Gastroesophageal sphincter (tissue), 4 donors: ENCODE measurements at regions not wholly inside any gene's neighbourhood (a gene's known extent, or its start where the extent isn't known, plus 50 kb on each side); places are given as distances from the start of the nearest gene placed in this dataset.

Experiments
- ATAC-seq: fragments of 150-250 bp; one replicate; pipeline ENCODE4 v1.9.1; 2016; ENCODE audit warnings: mild to moderate bottlenecking, moderate library complexity
- H3K27ac ChIP-seq, 4 donors: fragments of 200-600 bp; sonication (generic) in 3 of 4; 1 replicate in 3 of 4; 2 replicates in 1 of 4; pipeline ENCODE4 v1.5.1; 2016 to 2019
- H3K27me3 ChIP-seq: fragments of 200-600 bp; sonication (generic); one replicate; pipeline ENCODE4 v1.5.1; 2019
- H3K36me3 ChIP-seq, 2 donors: fragments of 200-600 bp; sonication (generic); one replicate each; pipeline ENCODE4 v1.5.1; 2019; ENCODE audit warnings: control low read depth in 1 of 2
- H3K4me1 ChIP-seq, 3 donors: fragments of 200-600 bp; sonication (generic); 1 replicate in 2 of 3; 2 replicates in 1 of 3; pipeline ENCODE4 v1.5.1; 2016 to 2019; ENCODE audit warnings: control low read depth in 2 of 3
- H3K4me3 ChIP-seq, 2 donors: fragments of 200-600 bp; sonication (generic); one replicate each; pipeline ENCODE4 v1.5.1; 2019; ENCODE audit warnings: mild to moderate bottlenecking in 1 of 2, moderate library complexity in 1 of 2
- H3K9me3 ChIP-seq, 3 donors: fragments of 200-600 bp; sonication (generic); one replicate each; pipeline ENCODE4 v1.5.1; 2017 to 2019; ENCODE audit warnings: control low read depth in 2 of 3
- EP300 ChIP-seq: sonication (generic); formaldehyde crosslinking; IDR thresholded peaks from one replicate; pipeline ENCODE4 v1.6.1; 2017; ENCODE audit warnings: antibody characterized with exemption, mild to moderate bottlenecking
- POLR2A ChIP-seq, 2 donors: fragments of 450-650 bp; IDR thresholded peaks; one replicate each; pipeline ENCODE4 v1.6.1; 2017; ENCODE audit warnings: antibody characterized with exemption in 2 of 2, mild to moderate bottlenecking in 2 of 2, moderate library complexity in 1 of 2
- POLR2AphosphoS5 ChIP-seq: sonication (generic); formaldehyde crosslinking; IDR thresholded peaks from one replicate; pipeline ENCODE4 v1.6.1; 2017; ENCODE audit warnings: antibody characterized with exemption
- WGBS, 2 donors: methylation state at CpG; one replicate each; pipeline ENCODE4 v1.1.5; 2018; ENCODE audit warnings: low coverage in 1 of 2; 5-methylcytosine and 5-hydroxymethylcytosine counted together
- TF ChIP-seq, protein P1 (sequence below), 4 experiments: fragments of 200-600 bp in 2 of 4; fragments of 450-650 bp in 2 of 4; sonication (generic) in 1 of 4; IDR thresholded peaks; one replicate each; pipeline ENCODE4 v1.5.1; 2017 to 2019; ENCODE audit warnings: antibody characterized with exemption in 4 of 4, mild to moderate bottlenecking in 2 of 4, moderate library complexity in 2 of 4

DNA sequence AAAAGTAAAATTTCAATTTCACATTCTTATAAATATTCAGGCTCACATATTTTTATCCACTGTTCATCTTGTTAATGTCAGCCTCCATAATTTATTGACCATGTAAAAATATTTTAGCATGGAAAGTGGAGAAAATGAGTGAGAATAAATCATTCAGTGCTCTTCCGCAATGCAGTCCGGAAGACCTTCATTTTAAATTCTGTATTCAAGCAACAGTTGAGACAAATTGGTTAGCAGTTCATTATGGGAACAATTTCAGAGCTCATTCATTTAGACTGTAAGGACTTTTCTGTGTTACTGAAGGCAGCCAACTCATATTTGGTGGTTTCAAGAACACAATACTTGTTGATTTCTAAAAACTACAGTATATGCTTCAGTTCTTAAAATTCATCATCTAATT lies 97.8 kb downstream of the TYW3 start:
- 78 to 88% methylated on average over 2 of the region's 2 CpGs for WGBS, 2 donors

DNA sequence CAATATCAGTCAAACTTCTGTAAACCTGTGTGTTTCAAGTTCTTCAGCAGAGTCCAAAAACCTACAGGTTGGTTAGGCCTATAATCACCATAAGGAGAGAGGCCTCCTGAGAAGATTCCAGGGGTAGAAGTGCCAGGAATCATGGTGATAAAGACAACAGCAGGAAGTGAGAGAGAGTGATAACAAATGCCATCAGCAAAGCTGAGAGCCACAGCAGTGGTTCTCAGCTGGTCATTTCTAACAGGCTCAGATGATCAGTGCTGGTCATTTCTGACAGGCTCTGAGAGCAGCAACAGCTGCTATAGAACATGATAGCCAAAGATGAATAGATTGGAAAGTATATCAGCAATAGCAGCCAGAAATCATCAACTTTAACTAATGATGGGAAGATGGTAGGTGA lies 101.3 kb downstream of the TYW3 start:
- Histone ChIP-seq H3K27ac (no peak overlapping the region), H3K4me1 (no peaks in the 10 kb centered on the region), H3K9me3 (no peaks in the 10 kb centered on the region), H3K4me3 (no peak overlapping the region), H3K36me3 (no peaks in the 10 kb centered on the region), H3K27me3 (no peaks in the 10 kb centered on the region)
- ATAC-seq: no peak
- TF ChIP-seq, protein P1, sequence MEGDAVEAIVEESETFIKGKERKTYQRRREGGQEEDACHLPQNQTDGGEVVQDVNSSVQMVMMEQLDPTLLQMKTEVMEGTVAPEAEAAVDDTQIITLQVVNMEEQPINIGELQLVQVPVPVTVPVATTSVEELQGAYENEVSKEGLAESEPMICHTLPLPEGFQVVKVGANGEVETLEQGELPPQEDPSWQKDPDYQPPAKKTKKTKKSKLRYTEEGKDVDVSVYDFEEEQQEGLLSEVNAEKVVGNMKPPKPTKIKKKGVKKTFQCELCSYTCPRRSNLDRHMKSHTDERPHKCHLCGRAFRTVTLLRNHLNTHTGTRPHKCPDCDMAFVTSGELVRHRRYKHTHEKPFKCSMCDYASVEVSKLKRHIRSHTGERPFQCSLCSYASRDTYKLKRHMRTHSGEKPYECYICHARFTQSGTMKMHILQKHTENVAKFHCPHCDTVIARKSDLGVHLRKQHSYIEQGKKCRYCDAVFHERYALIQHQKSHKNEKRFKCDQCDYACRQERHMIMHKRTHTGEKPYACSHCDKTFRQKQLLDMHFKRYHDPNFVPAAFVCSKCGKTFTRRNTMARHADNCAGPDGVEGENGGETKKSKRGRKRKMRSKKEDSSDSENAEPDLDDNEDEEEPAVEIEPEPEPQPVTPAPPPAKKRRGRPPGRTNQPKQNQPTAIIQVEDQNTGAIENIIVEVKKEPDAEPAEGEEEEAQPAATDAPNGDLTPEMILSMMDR (IDR thresholded peaks at IDR 0.05): no peak
- TF ChIP-seq EP300 (no peak), POLR2AphosphoS5 (no peak), POLR2A (IDR thresholded peaks at IDR 0.05) (no peak)

More for the DNA sequence above, 97.8 kb downstream of the TYW3 start:
- Histone ChIP-seq H3K9me3 (no peaks in the 10 kb centered on the region), H3K27ac (no peak overlapping the region), H3K4me3 (no peak overlapping the region), H3K36me3 (no peaks in the 10 kb centered on the region), H3K4me1 (no peaks in the 10 kb centered on the region), H3K27me3 (no peaks in the 10 kb centered on the region)
- ATAC-seq: no peak
- TF ChIP-seq POLR2A (IDR thresholded peaks at IDR 0.05): no peak
- TF ChIP-seq, protein P1 (IDR thresholded peaks at IDR 0.05): no peak
- no peak for TF ChIP-seq POLR2AphosphoS5
- no peak for TF ChIP-seq EP300

DNA sequence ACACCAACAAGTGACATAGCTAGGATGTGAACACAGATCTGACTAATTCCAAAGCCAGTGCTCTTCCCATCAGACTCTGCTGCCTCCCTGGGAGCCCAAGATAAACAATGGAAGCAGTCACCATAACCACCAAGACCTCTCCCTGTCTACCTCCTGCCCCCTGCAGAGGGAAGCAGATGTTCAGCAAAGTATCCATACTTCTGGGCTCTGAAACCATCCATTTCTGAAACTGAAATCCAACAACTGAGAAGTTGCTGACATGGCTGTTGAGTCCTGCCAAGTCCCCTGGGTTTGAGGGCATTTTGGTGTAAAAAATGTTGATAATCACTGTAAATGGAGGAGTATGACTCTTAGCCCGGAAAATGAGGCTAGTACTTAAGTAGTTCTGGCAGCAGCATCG lies 102.1 kb downstream of the TYW3 start:
- H3K9me3 ChIP-seq: no peaks in the 10 kb centered on the region
- no peak overlapping the region for H3K4me3 ChIP-seq
- TF ChIP-seq POLR2AphosphoS5: no peak
- TF ChIP-seq EP300: no peak
- H3K4me1 ChIP-seq: no peaks in the 10 kb centered on the region
- no peaks in the 10 kb centered on the region for H3K36me3 ChIP-seq
- H3K27me3 ChIP-seq: no peaks in the 10 kb centered on the region
- 65 to 83% methylated on average over 2 of the region's 2 CpGs for WGBS, 2 donors
- ATAC-seq: no peak
- H3K27ac ChIP-seq: no peak overlapping the region

DNA sequence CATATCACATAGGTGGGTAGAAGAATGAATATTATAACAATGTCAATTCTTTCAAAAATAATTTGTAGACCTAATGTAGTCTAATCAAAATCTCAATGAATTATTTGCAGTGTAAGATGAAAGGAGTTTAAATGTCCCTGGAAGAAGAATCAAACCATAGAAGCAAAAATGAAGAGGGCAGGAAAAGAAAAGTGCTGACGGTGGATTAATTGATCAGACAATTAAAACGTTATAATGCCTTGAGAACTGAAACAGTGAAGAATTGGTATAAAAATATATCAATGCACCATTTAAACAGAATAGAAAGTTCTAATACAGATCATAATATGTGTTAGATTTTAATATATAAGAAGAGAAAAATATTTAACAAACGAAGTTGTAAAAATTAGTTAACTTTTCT lies 109.8 kb downstream of the TYW3 start:
- WGBS, 2 donors: 66 to 69% methylated on average over 3 of the region's 3 CpGs
- Histone ChIP-seq H3K27me3 (no peaks in the 10 kb centered on the region), H3K9me3 (no peaks in the 10 kb centered on the region), H3K36me3 (no peaks in the 10 kb centered on the region), H3K4me1 (no peaks in the 10 kb centered on the region), H3K4me3 (no peak overlapping the region), H3K27ac (no peak overlapping the region)
- TF ChIP-seq EP300 (no peak), POLR2AphosphoS5 (no peak), POLR2A (IDR thresholded peaks at IDR 0.05) (no peak)
- TF ChIP-seq, protein P1 (IDR thresholded peaks at IDR 0.05): no peak
- ATAC-seq: no peak

DNA sequence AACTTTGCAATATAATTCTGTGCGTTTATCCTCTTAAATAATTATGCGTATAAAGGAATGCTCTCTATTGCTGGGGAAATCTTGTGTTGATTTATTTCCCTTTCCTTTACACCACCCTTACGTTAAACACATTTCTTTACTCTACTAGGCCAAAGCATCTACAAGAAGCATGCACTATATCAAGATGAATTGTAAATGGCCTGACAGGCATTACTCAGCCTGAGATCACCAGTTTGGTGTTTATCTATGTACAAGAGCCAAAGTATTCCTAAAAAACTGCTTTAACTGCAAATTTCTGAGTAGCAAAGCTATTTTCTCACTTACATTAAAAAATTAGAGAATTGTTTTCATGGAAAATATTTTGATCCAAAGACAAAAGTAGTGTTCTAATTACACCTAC lies 114.8 kb downstream of the TYW3 start:
- no peak for ATAC-seq
- TF ChIP-seq POLR2AphosphoS5 (no peak), EP300 (no peak), POLR2A (IDR thresholded peaks at IDR 0.05) (no peak)
- TF ChIP-seq, protein P1 (IDR thresholded peaks at IDR 0.05): no peak
- Histone ChIP-seq H3K27ac (no peak overlapping the region), H3K27me3 (no peaks in the 10 kb centered on the region), H3K9me3 (no peaks in the 10 kb centered on the region), H3K4me1 (no peaks in the 10 kb centered on the region), H3K4me3 (no peak overlapping the region), H3K36me3 (no peaks in the 10 kb centered on the region)
- WGBS, 2 donors: 75 to 79% methylated on average over 3 of the region's 3 CpGs
